Right lobe of liver (tissue), 4 donors: ENCODE measurements at regions not wholly inside any gene's neighbourhood (a gene's known extent, or its start where the extent isn't known, plus 50 kb on each side); places are given as distances from the start of the nearest gene placed in this dataset.

ENCODE experiments used
- CTCF ChIP-seq, 4 donors: fragments of 200-600 bp in 3 of 4; fragments of 450-650 bp in 1 of 4; IDR thresholded peaks; one replicate each; pipeline versions ENCODE4 v1.5.1 to v1.8.0; 2016 to 2022; ENCODE audit warnings: antibody characterized with exemption in 4 of 4, mild to moderate bottlenecking in 2 of 4
- POLR2A ChIP-seq: fragments of 450-650 bp; IDR thresholded peaks from one replicate; pipeline ENCODE4 v1.6.1; 2017; ENCODE audit warnings: antibody characterized with exemption, mild to moderate bottlenecking
- donor health status: DM: no; HTN: no; CAD: no.
- donor health status: DM: no; HTN: no; CAD: no.
- donor health status: DM: no; HTN: yes; CAD: no.

GRCh38 chr15:96121086-96121920 lies 209.2 kb upstream of the NR2F2 start:
- TF ChIP-seq POLR2A = no peak
- TF ChIP-seq CTCF (IDR thresholded peaks at IDR 0.05) = no peak
